ENCODE measurements at regions not wholly inside any gene's neighbourhood (a gene's known extent, or its start where the extent isn't known, plus 50 kb on each side); places are given as distances from the start of the nearest gene placed in this dataset.

DNA sequence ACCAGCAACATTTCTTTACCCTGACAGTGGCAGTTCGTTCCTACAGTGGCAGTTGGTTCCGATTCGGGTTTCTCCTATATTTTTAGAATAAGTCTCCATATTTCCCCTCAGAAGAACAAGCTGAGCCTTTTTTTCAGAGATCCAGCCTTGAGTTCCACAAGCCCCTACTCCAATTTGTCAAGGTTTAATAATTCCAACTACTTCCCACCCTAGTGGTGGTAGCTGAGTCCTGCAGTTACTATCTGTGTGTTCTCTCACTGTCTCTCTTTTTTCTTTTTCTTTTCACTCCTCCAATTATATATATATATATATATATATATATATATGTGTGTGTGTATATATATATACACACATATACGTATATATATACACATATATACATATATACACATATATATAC is 1347.3 kb downstream of the PCDH9 start:
- no peak for DNase-seq (ENCODE audit: low read depth)

DNA sequence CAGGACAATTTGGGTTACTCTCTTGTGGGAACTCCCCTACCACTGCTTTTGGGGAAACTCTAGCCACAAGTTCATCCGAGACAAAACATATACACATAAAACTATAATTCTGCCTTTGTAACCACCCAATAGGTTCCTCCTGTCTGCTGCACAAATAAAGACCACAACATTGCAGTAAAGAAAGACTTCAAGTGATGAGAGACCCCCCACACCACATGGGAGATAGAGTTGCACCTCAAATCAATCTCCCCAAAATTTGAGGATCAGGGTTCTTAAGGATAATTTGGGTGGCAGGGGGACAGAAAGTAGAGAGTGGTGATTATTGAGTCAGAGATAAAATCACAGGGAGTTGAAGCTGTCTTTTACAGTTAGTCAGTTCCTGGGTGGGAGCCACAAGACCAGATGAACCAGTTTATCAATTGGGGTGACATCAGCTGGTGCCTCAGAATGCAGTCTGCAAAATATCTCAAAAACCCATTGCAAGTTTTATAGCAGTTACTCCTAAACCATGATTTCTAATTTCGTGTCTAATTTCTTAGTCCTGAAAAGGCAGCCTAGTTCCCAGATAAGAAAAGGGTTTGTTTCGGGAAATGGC is 1348.5 kb downstream of the PCDH9 start:
- no peak for DNase-seq (ENCODE audit: low read depth)

DNA sequence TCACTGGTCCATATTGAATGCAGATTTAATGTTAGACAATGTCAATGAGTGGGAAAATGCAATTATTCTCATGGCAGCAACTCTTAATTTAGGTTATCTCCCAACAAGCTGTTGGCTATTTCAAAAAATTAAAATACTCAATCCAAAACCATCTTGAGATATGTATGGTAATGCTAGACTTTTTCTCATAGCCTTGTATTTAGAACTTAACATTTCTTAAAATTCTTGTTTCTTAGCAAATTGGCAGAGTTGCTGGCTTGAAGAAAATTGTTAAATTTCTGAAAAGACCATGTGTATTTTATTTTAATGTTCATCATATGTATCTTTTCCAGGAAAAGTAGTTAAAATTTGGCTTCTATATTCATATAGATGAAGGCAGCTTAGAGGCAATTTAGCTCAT is 1355.1 kb downstream of the PCDH9 start:
- no peak for DNase-seq (ENCODE audit: low read depth)

DNA sequence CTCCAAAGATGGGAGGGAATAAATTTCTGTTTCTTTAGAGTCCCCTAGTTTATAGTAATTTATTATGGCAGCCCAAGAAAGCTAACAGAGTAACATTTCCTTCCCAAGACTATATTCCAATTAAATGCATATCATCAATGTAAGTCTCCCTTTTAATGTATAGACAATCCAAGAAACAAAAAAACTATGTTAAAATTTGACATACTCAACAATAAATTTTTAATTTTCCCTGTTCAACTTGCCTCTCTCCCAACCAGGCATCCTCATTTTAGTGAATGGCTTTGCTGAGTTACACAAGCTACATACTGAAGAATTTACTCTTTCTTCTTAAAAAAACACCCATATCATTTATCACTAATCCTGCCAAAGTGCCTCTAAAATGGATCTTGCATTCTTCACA is 1357.7 kb downstream of the PCDH9 start:
- DNase-seq (ENCODE audit: low read depth): no peak

DNA sequence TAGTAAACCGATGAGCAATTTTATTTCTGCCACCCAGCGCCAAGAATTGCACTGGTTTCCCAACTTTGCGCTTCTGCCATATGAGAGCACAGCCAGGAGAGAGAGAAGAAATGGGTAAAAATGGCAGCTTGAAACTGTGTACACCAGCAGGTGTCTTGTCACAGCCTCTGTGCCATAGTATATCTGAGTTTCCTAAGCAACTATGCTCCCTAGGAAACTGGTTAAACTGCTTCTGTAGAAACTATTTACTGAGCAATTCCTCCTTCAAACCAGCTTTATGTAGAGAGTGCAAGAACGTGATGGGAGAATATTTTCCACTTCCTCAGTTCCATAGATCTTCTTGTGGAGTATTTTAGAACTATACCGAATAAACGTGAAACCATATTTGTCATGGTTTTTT is 1361.3 kb downstream of the PCDH9 start:
- no peak for DNase-seq (ENCODE audit: low read depth)

DNA sequence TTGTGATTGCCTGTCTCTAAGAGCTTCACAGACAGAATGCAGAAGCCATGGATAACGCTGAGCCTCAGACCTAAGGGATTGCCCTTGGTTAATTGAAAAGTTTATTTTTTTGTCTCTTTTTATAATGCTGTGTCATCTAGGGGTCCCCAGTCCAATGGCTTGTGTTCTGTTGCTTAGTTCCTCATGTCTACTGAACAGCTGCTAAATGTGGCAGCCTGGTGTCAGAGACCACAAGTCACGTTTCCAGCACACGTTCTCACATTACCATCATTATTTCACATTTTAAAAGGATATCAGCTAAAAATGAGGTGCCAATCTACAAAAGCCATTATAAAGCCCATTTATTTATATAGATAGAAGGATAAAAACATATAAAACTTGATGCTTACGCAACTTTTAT is 1362.0 kb downstream of the PCDH9 start:
- DNase-seq (ENCODE audit: low read depth): no peak

DNA sequence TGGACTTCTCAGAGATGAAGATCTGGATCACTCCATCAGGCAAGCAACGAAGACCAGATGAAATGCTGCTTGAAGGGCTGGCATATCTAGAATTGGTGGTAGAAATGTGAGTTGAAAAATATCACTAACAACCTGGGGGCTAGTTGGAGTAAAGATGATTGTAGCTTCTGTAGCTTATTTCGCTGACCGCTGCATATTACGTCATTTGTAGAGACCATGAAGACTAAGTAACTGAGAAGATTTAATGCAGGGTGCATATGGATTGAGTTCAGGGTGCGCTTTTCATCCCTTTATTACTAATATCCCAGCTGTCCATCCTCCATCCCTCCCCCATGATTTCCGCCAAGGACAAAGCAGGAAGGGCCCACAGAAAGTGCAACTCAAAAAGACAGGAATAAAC is 1364.0 kb downstream of the PCDH9 start:
- no peak for DNase-seq (ENCODE audit: low read depth)

DNA sequence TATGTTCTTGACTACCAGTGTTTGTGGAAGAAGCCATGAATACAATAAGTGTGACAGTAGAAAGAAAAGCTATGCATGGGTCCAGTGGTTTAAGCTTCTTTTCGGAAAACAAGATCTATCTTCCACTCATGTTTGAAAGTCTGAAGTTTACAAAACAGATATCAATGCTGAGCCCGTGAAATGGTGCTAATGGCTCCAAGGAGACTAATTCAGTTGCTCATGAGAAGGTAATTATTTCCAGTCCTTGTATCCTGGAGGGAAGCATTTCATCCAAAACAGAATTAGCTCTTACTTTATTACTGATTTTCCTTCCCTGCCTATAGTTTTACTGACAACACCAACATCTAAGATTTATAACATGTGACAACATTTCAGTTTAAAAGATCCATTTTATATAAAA is 1364.9 kb downstream of the PCDH9 start:
- DNase-seq (ENCODE audit: low read depth): no peak

DNA sequence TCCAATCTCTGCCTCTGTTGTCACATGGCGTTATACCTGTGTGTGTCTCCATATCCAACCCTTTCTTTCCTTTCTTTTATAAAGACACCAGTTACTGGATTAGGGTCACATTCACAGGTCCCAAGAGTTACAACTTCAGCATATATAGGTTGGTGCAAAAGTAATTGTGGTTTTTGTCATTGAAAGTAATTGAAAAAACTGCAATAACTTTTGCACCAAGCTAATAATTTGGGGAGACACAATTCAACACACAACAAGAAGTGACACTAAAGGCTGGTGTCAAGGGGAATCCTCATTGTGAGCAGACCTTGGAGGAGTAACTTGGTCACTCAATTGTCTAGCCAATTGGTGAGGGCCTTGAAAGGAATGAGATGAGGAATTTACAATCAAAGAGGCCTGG is 1366.1 kb downstream of the PCDH9 start:
- no peak for DNase-seq (ENCODE audit: low read depth)

DNA sequence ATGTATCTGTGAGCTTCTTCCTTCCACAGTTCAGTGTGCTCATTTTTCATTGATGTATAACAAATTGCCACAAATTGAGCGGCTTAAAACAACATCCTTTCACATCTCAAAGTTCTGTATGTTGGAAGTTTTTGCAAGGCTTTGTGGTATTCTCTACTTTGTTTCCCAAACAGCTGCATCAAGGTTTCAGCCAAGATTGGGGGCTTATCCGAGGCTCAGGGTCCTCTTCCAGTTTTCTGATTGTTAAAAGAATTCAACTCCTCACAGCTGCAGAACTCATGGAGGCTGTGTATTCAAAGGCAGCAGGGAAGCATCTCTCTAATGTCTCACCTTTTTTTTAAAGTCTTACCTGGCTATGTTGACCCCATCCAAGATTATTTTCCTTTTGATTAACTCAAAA is 1369.8 kb downstream of the PCDH9 start:
- no peak for DNase-seq (ENCODE audit: low read depth)

DNA sequence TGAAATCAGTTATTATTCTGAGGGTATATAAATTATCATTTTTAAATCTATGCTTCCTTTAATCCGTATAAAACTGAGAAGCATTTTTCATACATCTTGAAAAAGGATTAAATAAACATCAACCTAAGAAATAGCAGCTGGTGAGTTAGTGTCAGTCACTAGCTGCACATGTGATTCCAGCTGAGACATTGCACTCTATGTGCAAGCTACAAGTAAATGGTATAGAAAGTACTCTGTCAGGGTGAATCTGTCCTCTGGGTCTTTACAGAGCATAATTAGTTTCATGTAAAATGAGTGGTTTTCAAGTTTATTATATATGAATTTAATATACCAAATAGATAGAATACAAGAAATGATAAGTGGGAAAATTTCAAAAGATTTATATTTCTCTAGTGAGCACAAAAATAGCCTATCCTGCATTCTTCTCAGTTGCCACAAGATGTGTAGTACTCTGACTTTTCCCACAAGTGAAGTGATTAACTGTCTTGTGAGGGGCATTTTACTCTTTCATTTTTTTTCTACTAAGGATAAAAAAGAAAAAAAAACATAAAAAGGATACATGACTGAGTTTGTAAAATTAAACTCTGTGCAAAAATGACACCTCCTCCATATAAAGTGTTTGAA is 1372.1 kb downstream of the PCDH9 start:
- DNase-seq (ENCODE audit: low read depth): no peak

DNA sequence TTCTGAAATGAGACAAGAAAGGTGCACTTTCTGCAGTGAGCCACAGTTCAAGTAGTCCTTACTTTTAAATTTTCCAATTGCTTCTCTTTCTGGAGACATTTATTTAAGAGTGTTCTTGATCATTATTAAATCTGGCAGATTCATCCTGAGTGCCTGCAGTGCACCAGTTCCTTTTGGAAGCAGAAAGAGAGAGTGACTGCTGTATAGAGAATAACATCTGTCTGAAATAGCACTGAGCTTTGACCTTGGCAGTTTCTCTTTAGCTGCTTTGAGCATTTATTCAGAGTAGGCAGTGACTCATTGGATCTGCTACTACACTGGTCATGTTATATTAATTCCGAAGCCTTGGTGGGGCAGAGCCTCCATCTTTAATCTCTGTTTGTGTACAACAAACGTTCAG is 1373.7 kb downstream of the PCDH9 start:
- no peak for DNase-seq (ENCODE audit: low read depth)

DNA sequence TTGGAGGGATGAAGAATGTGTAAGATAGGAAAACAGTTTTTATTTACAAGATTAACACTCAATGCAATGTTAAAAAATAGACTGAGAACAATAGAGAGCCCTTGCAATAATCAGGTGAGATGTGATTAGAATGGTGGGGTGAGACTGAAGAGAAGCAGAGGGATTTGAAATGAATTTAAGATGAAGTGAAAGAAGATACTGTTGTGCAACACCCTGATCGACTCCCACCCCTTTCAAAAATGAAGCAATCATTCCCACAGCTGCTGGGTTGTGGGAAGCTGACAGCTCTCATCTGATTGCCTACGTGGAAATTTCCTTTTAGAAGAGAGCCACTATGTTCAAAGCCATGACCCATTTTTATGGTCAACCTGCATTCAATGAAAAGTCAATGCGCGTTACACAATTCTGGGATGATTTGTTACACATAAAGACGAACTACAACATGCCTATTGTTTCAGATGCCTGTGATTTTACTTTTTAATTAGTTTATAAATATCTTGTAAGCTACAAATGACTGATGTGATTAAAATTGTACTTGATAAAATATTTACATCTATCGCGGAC is 1374.8 kb downstream of the PCDH9 start:
- DNase-seq (ENCODE audit: low read depth): no peak

DNA sequence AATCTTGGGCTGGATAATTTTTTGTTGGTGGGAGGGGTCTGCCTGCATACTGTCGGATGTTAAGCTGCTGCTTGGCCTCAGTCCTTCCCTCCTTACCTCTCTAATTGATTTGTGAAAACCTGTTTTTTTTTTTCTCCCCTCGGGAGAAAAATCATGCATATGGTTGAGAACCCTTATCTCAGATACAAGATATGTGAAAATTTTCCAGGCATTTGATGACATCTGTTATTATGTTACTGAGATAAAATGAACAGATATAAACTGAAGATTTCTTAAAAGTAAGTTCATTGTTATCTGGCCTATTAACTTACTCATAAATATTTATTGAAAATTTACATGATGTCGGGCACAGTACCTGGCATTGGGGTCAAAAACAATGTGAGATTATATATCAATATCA is 1375.7 kb downstream of the PCDH9 start:
- no peak for DNase-seq (ENCODE audit: low read depth)

DNA sequence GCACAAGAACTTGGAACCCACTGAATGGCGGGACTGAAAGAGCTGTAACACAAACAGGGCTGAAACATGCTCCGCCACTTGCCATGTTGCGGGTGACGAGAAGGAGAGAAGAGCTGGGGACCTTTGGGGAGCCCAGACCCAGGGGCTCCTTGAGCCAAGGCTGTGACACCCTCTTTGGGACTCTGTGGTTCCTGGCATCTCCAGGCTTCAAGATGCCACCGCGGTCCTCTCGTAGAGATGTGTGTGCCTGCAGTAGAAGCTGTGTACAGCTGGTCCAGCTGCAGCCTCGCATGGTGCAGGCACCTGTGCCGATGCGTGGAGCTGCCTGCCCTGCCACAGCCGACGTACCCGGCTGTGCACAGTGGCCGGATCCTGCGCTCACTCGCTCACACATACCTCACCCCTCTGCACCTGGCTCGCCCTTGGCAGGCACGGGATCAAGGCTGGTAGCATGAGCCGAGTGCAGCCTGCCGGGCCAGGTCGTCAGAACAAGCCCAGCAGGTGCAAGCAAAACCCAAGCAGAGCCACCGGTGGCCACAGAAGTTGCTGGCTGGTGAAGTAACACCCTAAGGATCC is 1385.8 kb downstream of the PCDH9 start:
- no peak for DNase-seq (ENCODE audit: low read depth)

DNA sequence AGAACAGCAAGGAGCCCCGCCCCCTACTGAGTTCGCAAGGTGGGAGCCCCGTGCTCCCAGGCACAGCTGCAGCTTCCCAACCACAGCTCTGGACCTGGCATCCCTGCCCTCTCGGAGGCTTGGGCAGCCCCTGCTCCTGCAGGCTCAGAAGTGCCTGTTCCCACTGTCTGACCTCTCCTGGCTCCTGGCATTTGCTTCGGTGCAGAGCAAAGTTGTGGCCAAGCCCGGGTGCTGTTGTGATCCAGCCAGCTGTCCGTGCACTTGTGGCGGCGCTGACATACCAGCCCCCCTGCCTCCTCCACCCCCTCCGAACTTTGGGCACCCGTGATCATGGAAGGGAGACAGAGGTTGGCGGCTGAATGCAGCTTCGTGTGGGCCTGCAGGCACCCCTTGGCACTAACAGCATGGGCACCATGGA is 1386.8 kb downstream of the PCDH9 start:
- DNase-seq (ENCODE audit: low read depth): no peak

DNA sequence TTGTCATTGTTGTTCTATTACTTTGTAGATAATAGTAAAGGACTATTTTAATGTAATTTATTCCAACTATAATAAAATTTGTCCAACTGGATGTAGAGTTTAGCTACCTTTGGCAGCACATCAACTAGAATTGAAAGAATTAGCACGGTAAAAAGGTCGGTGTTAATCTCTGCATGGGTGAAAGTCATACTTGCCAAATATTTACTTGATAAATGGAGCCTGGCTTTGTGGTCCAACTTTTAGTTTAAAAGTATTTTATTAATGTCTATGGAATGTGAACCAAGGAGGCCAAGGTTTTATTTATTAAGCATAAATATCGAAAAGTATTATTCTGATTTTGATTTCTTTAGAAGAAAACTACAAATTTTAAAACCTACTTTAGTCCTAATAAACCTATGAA is 1389.0 kb downstream of the PCDH9 start:
- no peak for DNase-seq (ENCODE audit: low read depth)

DNA sequence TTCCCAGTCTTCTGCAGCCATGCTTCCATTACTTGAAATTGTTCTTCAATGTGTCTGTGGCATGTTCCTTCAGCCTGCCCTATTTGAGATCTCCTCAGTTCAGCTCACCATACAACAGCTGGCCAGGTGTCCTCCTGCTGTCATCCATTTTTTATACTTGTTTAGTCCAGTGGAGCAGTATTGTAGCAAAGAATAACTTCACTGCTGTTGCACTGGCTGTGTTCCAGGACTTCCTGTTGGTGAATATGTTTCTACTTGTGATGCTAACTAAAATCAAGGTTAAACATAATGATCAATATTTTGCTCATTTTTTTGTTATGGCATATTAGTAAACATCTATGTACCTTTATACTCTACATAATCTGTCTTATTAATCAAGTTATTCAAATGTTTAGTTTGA is 1394.1 kb downstream of the PCDH9 start:
- DNase-seq (ENCODE audit: low read depth): no peak

DNA sequence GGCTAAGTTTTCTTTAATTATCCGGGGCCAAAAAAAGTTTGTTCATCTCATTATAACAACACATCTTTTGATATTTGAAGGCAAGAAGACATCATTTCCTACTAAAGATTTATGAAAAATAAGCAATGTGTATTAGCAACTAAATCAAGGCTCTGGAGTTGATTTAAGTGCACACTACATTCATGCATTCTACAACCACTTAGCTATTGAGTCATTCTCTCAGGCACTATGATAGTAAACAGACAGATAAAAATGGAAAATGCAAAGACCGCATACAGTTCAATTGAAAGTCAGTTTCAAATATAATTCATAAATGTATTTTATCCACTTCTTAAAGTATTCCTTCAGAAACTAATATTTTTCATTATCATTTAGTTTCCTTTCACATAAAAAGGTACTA is 1395.2 kb downstream of the PCDH9 start:
- DNase-seq (ENCODE audit: low read depth): no peak

DNA sequence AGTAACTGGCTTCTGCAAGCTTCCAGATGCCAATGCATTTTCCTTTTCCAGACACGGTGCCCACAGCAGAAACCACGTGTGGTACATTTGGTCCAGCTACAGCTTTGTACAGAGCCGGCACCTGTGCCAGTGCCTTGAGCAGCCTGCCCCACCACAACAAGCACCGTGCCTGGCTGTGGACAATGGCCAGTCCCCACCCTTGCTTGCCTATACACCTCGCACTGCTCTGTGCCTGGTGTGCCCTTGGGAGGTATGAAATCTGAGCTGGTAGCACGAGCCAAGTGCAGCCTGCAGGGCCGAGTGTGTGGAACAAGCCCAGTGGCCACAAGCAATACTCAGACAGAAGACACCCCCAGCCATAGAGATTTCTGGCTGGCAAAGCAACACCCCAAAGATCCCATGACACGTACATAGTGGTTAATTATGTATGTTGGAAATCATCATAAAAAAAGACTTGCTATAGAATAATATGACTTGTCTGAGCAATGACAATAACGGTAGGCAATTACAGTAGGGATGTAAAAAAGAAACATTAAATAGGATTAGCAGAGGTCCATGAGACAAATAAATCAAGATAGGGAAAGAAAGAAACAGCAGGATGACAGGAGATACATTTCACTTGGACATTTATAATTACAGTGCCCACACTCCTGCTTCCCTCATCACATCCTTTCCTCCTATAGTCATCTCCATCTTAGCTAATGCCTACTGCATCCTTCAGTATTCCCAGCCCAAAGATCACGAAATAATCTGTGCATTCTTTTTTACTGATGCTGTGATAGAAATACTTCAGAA is 1399.5 kb downstream of the PCDH9 start:
- DNase-seq (ENCODE audit: low read depth): no peak

DNA sequence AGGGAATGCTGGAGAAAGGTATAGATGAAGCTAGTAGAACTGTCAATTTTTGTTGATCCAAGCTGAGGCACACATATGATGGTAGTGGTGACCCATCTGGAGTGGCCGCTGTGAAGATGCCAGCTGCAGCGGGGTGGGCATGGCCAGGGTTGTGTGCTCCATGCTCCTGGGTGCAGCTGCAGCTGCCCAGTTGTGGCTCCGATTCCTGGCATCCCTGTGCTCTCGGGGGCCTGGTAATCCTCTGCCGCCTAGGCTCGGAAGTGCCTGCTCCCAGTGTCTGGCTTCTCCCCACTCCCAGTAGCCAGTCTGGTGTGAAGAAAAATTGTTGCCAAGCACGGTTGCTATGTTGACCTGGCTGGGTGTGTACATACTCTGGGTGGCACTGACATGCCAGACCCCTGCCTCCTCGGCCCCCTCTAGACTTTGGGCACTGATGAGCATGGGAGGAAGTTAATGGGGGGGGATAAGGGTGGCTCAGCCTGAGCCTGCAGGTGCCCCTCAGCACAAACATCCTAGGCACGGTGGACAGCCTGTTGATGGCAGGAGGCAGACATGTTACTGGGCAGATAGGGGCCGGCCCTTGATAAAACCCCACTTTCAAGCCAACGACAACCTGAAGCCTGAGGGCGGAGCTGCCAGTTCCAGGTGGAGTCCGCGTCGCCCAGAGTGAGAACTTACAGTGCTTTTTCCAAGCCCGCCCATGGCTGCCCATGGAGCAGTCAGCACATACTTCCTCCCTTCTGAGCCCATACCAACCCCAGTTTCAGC is 1400.7 kb downstream of the PCDH9 start:
- no peak for DNase-seq (ENCODE audit: low read depth)

DNA sequence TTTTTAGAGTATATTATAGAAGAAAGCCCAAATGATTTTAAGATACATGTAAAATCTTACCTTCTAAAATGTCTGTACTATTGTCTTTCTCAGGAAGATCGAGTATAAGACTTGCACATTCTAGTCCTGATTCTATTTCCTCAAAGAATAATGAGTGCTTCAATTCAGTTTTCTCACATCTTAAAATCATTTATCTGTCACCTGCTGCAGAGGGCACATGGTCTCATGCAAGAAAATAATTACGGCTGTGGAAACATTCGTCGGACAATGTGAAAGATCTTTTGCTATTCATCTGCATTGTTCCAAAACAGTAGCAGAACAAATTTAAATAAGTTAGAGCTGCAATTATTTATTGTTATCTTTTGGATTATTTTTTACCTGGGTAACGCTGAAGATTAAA is 1403.5 kb downstream of the PCDH9 start:
- no peak for DNase-seq (ENCODE audit: low read depth)
